DND-41 (cell line): ENCODE measurements at regions not wholly inside any gene's neighbourhood (a gene's known extent, or its start where the extent isn't known, plus 50 kb on each side); places are given as distances from the start of the nearest gene placed in this dataset.

ENCODE experiments used
- ATAC-seq: fragments of 200-7000 bp; cut with Tn5 transposase; 3 replicates; pipeline ENCODE4 v1.9.1; 2021; ENCODE audit warnings: low read depth; ENCODE audit not compliant: insufficient read depth
- DNase-seq: peaks from one replicate; pipeline ENCODE4 v3.0.0-alpha.2; 2020
- H2AFZ ChIP-seq: 2 replicates; pipeline ENCODE4 v1.6.0; 2012; ENCODE audit warnings: low read depth, low read length
- H3K27ac ChIP-seq: 2 replicates; pipeline ENCODE4 v1.5.1; 2012; ENCODE audit warnings: low read length, inconsistent platforms
- H3K27me3 ChIP-seq: fragments of 200-600 bp; sonication (generic); 2 replicates; pipeline ENCODE4 v1.6.0; 2012; ENCODE audit warnings: low read length, mild to moderate bottlenecking, inconsistent platforms; ENCODE audit not compliant: insufficient read depth, poor library complexity
- H3K36me3 ChIP-seq: 2 replicates; pipeline ENCODE4 v1.5.1; 2012; ENCODE audit warnings: low read length, inconsistent platforms; ENCODE audit not compliant: insufficient read depth
- H3K4me1 ChIP-seq: 2 replicates; pipeline ENCODE4 v1.5.1; 2012; ENCODE audit warnings: mild to moderate bottlenecking, low read length; ENCODE audit not compliant: insufficient read depth
- H3K4me2 ChIP-seq: 2 replicates; pipeline ENCODE4 v1.6.0; 2012; ENCODE audit warnings: mild to moderate bottlenecking, moderate library complexity, low read length, inconsistent platforms; ENCODE audit not compliant: insufficient read depth
- H3K4me3 ChIP-seq, 2 experiments: fragments of 200-600 bp in 1 of 2; shearing (Covaris generic) in 1 of 2; 2 replicates each; pipeline ENCODE4 v1.5.1; 2012 to 2016; ENCODE audit warnings: inconsistent platforms in 2 of 2, low read length in 2 of 2, mild to moderate bottlenecking in 2 of 2, low read depth in 1 of 2, moderate library complexity in 1 of 2
- H3K79me2 ChIP-seq: 2 replicates; pipeline ENCODE4 v1.6.0; 2012; ENCODE audit warnings: low read length, inconsistent platforms; ENCODE audit not compliant: insufficient read depth
- H3K9ac ChIP-seq: 2 replicates; pipeline ENCODE4 v1.6.0; 2012; ENCODE audit warnings: low read depth, mild to moderate bottlenecking, inconsistent platforms, low read length, moderate library complexity
- H3K9me3 ChIP-seq: 2 replicates; pipeline ENCODE4 v1.5.1; 2012; ENCODE audit warnings: low read length, moderate library complexity, mild to moderate bottlenecking, inconsistent platforms; ENCODE audit not compliant: insufficient read depth, severe bottlenecking
- H4K20me1 ChIP-seq: 2 replicates; pipeline ENCODE4 v1.6.0; 2012; ENCODE audit warnings: low read length; ENCODE audit not compliant: insufficient read depth
- CTCF ChIP-seq: IDR thresholded peaks from 2 replicates; pipeline ENCODE4 v1.5.1; 2012; ENCODE audit warnings: borderline replicate concordance, low read length, moderate library complexity, mild to moderate bottlenecking; ENCODE audit not compliant: poor library complexity, severe bottlenecking; ENCODE audit errors: extremely low read depth
- EZH2 ChIP-seq: IDR thresholded peaks from 3 replicates; pipeline ENCODE4 v1.6.1; 2012; ENCODE audit warnings: borderline replicate concordance, low read depth, mild to moderate bottlenecking, moderate library complexity, low read length, inconsistent platforms; ENCODE audit not compliant: severe bottlenecking

DNA sequence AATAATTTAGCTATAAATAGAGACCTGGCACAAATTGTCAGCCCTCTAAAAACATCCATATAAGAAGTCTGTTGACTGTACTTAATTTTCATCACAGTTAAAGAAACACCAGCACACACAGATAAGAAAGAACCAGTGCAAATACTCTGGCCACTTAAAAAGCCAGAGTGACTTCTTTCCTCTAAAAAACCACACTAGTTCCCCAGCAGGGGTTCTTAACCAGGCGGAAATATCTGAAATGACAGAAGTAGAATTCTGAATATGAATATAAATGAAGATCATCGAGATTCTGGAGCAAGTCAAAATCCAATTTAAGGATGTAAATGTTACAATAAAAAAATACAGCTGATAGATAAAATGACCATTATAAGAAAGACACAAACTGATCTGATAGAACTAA, 870.6 kb upstream of the ADGRL4 start:
- no peak overlapping the region for H3K9ac ChIP-seq
- no peak overlapping the region for H3K4me2 ChIP-seq
- ATAC-seq, result no peak
- H3K4me1 ChIP-seq, result no peaks in the 10 kb centered on the region
- no peaks in the 10 kb centered on the region for H3K36me3 ChIP-seq
- H3K79me2 ChIP-seq, result no peaks in the 10 kb centered on the region
- DNase-seq, result no peak
- no peaks in the 10 kb centered on the region for H4K20me1 ChIP-seq
- H3K27ac ChIP-seq, result no peak overlapping the region
- H2AFZ ChIP-seq, result no peak overlapping the region
- H3K27me3 ChIP-seq, result no peaks in the 10 kb centered on the region
- H3K9me3 ChIP-seq, result peaks cover 6% of the 10 kb centered on the region
- H3K4me3 ChIP-seq, result no peak overlapping the region
- no peak for TF ChIP-seq CTCF
- TF ChIP-seq EZH2, result no peak

DNA sequence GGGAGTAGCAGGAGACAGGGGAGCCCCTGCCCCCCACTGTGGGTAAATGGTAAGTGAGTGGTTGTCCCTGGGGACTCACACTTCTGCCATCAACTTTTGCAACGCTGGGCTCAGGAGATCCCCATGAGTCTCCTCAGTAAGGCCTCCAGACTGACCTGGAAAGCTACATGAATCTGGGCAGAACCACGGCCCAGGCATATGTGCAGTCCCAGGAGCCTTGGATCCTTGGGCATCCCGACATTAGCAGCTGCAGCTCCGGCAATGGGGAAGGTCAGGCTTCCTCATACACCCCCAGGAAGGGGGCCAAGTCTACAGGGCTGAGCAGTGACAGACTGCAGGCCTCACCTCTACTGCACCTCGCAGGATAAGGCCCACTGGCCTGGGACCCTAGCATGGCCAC, 868.7 kb upstream of the ADGRL4 start:
- no peaks in the 10 kb centered on the region for H3K79me2 ChIP-seq
- no peak overlapping the region for H3K4me2 ChIP-seq
- DNase-seq (no peak), ATAC-seq (no peak)
- no peak overlapping the region for H3K27ac ChIP-seq
- no peaks in the 10 kb centered on the region for H4K20me1 ChIP-seq
- no peaks in the 10 kb centered on the region for H3K27me3 ChIP-seq
- TF ChIP-seq EZH2 (no peak), CTCF (no peak)
- H2AFZ ChIP-seq, result no peak overlapping the region
- no peak overlapping the region for H3K9ac ChIP-seq
- H3K4me3 ChIP-seq, result no peak overlapping the region
- H3K9me3 ChIP-seq, result peaks cover 6% of the 10 kb centered on the region
- H3K36me3 ChIP-seq, result no peaks in the 10 kb centered on the region
- no peaks in the 10 kb centered on the region for H3K4me1 ChIP-seq

GRCh38 chr1:79874289-79874688, 867.8 kb upstream of the ADGRL4 start:
- Histone ChIP-seq H3K9me3 (peaks cover 6% of the 10 kb centered on the region), H2AFZ (no peak overlapping the region), H3K27me3 (no peaks in the 10 kb centered on the region), H3K79me2 (no peaks in the 10 kb centered on the region), H3K9ac (no peak overlapping the region), H3K27ac (no peak overlapping the region), H3K36me3 (no peaks in the 10 kb centered on the region), H4K20me1 (no peaks in the 10 kb centered on the region), H3K4me1 (no peaks in the 10 kb centered on the region), H3K4me2 (no peak overlapping the region), H3K4me3 (no peak overlapping the region)
- TF ChIP-seq EZH2, result no peak
- TF ChIP-seq CTCF, result no peak
- DNase-seq, result no peak
- no peak for ATAC-seq
